Thyroid gland (tissue), 4 donors: ENCODE measurements at regions not wholly inside any gene's neighbourhood (a gene's known extent, or its start where the extent isn't known, plus 50 kb on each side); places are given as distances from the start of the nearest gene placed in this dataset.
"Not testable (repeated sequence)": the region's sequence is repeated elsewhere in the genome, so short reads cannot be mapped to it uniquely, and the experiment has no call there.

ENCODE experiments used
- DNase-seq, 2 donors: peaks; one replicate each; pipeline ENCODE4 v3.0.0-alpha.2; 2019
- H3K27ac ChIP-seq, 3 donors: fragments of 200-600 bp; sonication (generic); 1 replicate in 2 of 3; 2 replicates in 1 of 3; pipeline ENCODE4 v1.5.1; 2016 to 2019; ENCODE audit warnings: mild to moderate bottlenecking in 1 of 3, moderate library complexity in 1 of 3
- H3K27me3 ChIP-seq: fragments of 200-600 bp; sonication (generic); one replicate; pipeline ENCODE4 v1.5.1; 2019
- H3K36me3 ChIP-seq, 2 donors: fragments of 200-600 bp; sonication (generic); one replicate each; pipeline ENCODE4 v1.5.1; 2016 to 2019
- H3K4me1 ChIP-seq, 2 donors: fragments of 200-600 bp; sonication (generic); one replicate each; pipeline ENCODE4 v1.5.1; 2017 to 2019
- H3K4me3 ChIP-seq, 3 donors: fragments of 200-600 bp; sonication (generic); replicated peaks in 1 of 3; 1 replicate in 2 of 3; 2 replicates in 1 of 3; pipeline ENCODE4 v1.5.1; 2016; ENCODE audit warnings: mild to moderate bottlenecking in 1 of 3
- H3K9me3 ChIP-seq: fragments of 200-600 bp; sonication (generic); one replicate; pipeline ENCODE4 v1.5.1; 2017
- CTCF ChIP-seq, 6 experiments: fragments of 200-600 bp in 3 of 6; fragments of 450-650 bp in 3 of 6; sonication (generic) in 3 of 6; IDR thresholded peaks; one replicate each; pipeline ENCODE4 v1.5.1; 2016 to 2019; ENCODE audit warnings: antibody characterized with exemption in 6 of 6, mild to moderate bottlenecking in 2 of 6, inconsistent platforms in 1 of 6, moderate library complexity in 1 of 6
- POLR2A ChIP-seq, 2 donors: fragments of 450-650 bp; IDR thresholded peaks; one replicate each; pipeline ENCODE4 v1.6.1; 2017; ENCODE audit warnings: antibody characterized with exemption in 2 of 2, mild to moderate bottlenecking in 2 of 2, moderate library complexity in 1 of 2
- WGBS, 2 donors: methylation state at CpG; one replicate each; pipeline ENCODE4 v1.1.5; 2017; 5-methylcytosine and 5-hydroxymethylcytosine counted together
- intact Hi-C: fragments of 100-400 bp; cut with DNase I; formaldehyde crosslinking; loops from one replicate; pipeline ENCODE4 v1.15.1; 2023

- Histone ChIP-seq H3K27ac (peak overlapping the region in 1 of 3 donors; percentile 52), H3K9me3 (no peaks in the 10 kb centered on the region), H3K4me3 (no peak overlapping the region), H3K36me3 (no peaks in the 10 kb centered on the region), H3K4me1 (peaks cover 32 to 58% of the 10 kb centered on the region in 2 donors), H3K27me3 (no peaks in the 10 kb centered on the region)
- intact Hi-C loops, result no loop called here
- WGBS, 2 donors, result 67 to 70% methylated on average over 3 of the region's 3 CpGs
- DNase-seq, result no peak
- no peak for TF ChIP-seq POLR2A (IDR thresholded peaks at IDR 0.05)
- TF ChIP-seq CTCF (IDR thresholded peaks at IDR 0.05), result no peak
Observed at GRCh38 chr6:144364782-144365181, 79.6 kb downstream of the UTRN start.

GRCh38 chr6:144365271-144365670 is 80.1 kb downstream of the UTRN start:
- Histone ChIP-seq H3K4me1 (peaks cover 32 to 55% of the 10 kb centered on the region in 2 donors), H3K27ac (peak overlapping the region in 2 of 3 donors; percentile 2 to 52), H3K27me3 (no peaks in the 10 kb centered on the region), H3K9me3 (no peaks in the 10 kb centered on the region), H3K4me3 (no peak overlapping the region), H3K36me3 (no peaks in the 10 kb centered on the region)
- TF ChIP-seq CTCF (IDR thresholded peaks at IDR 0.05) (no peak), POLR2A (IDR thresholded peaks at IDR 0.05) (no peak)
- 85 to 87% methylated on average over 1 of the region's 1 CpG for WGBS, 2 donors
- DNase-seq, result no peak
- intact Hi-C loops, result no loop called here

- intact Hi-C loops, result not testable (repeated sequence)
- 82 to 84% methylated on average over 1 of the region's 1 CpG for WGBS, 2 donors
Observed at GRCh38 chr6:144369696-144370095, 84.6 kb downstream of the UTRN start.

GRCh38 chr6:144372116-144372515 is 87.0 kb downstream of the UTRN start:
- 95 to 96% methylated on average over 2 of the region's 2 CpGs for WGBS, 2 donors
- DNase-seq, result no peak
- no peak for TF ChIP-seq POLR2A (IDR thresholded peaks at IDR 0.05)
- no peak for TF ChIP-seq CTCF (IDR thresholded peaks at IDR 0.05)
- H3K4me1 ChIP-seq, result peaks cover 8 to 15% of the 10 kb centered on the region in 2 donors
- H3K27ac ChIP-seq, result no peak overlapping the region
- no peaks in the 10 kb centered on the region for H3K9me3 ChIP-seq
- H3K27me3 ChIP-seq, result no peaks in the 10 kb centered on the region
- H3K4me3 ChIP-seq, result no peak overlapping the region
- intact Hi-C loops, result no loop called here
- no peaks in the 10 kb centered on the region for H3K36me3 ChIP-seq

More at GRCh38 chr6:144369696-144370095, 84.6 kb downstream of the UTRN start:
- H3K27me3 ChIP-seq, DNase-seq, H3K36me3 ChIP-seq, H3K9me3 ChIP-seq, H3K27ac ChIP-seq, H3K4me3 ChIP-seq: not testable (repeated sequence)
- H3K4me1 ChIP-seq, result peaks cover 11 to 15% of the 10 kb centered on the region in 2 donors

- H3K36me3 ChIP-seq, result no peaks in the 10 kb centered on the region
- DNase-seq, result no peak
- no peak overlapping the region for H3K27ac ChIP-seq
- intact Hi-C loops, result no loop called here
- H3K4me1 ChIP-seq, result peaks cover 14 to 20% of the 10 kb centered on the region in 2 donors
- WGBS, 2 donors, result 91 to 93% methylated on average over 8 of the region's 8 CpGs
- no peak overlapping the region for H3K4me3 ChIP-seq
- no peaks in the 10 kb centered on the region for H3K27me3 ChIP-seq
- TF ChIP-seq POLR2A (IDR thresholded peaks at IDR 0.05) (no peak), CTCF (IDR thresholded peaks at IDR 0.05) (no peak)
- no peaks in the 10 kb centered on the region for H3K9me3 ChIP-seq
Observed at GRCh38 chr6:144372611-144373594, 87.8 kb downstream of the UTRN start.

GRCh38 chr6:144374525-144374924 is 89.4 kb downstream of the UTRN start:
- 98 to 99% methylated on average over 12 of the region's 12 CpGs for WGBS, 2 donors
- peaks cover 20 to 36% of the 10 kb centered on the region in 2 donors for H3K4me1 ChIP-seq
- H3K27ac ChIP-seq, intact Hi-C loops, H3K36me3 ChIP-seq, H3K9me3 ChIP-seq, H3K27me3 ChIP-seq, DNase-seq, H3K4me3 ChIP-seq: not testable (repeated sequence)
